ENCODE measurements at regions not wholly inside any gene's neighbourhood (a gene's known extent, or its start where the extent isn't known, plus 50 kb on each side); places are given as distances from the start of the nearest gene placed in this dataset.

- TF ChIP-seq CTCF (conservative IDR thresholded peaks at IDR 0.05; ENCODE audit: low read depth in 2 of 2) (no peak), EZH2 (IDR thresholded peaks at IDR 0.05; ENCODE audit: low read depth, unreplicated experiment) (no peak), POLR2AphosphoS5 (IDR thresholded peaks at IDR 0.05; ENCODE audit: low read depth) (no peak), REST (IDR thresholded peaks at IDR 0.05; ENCODE audit: unreplicated experiment) (no peak), EZH2phosphoT487 (IDR thresholded peaks at IDR 0.05; ENCODE audit: unreplicated experiment) (no peak)
Measured at GRCh38 chr3:61450866-61451265, 110.5 kb upstream of the PTPRG start.
